IMR-90 (cell line): ENCODE measurements at regions not wholly inside any gene's neighbourhood (a gene's known extent, or its start where the extent isn't known, plus 50 kb on each side); places are given as distances from the start of the nearest gene placed in this dataset.

ENCODE experiments used
- ATAC-seq: fragments of 200-7000 bp; cut with Tn5 transposase; 2 replicates; pipeline ENCODE4 v1.9.1; 2020; ENCODE audit warnings: low read depth, mild to moderate bottlenecking, moderate library complexity
- BruUV-seq: library from RNA; stranded (reverse); fragments of 400-500 nt; replicated peaks from 2 replicates; lab custom pipeline; 2021; lab: Mats Ljungman, UMichigan
- CTCF ChIA-PET: fragments of 300-600 bp; formaldehyde crosslinking; extraction: SDS; loops from one replicate; lab custom pipeline; 2021; ENCODE audit warnings: antibody characterized with exemption; lab: Yijun Ruan, JAX
- POLR2A ChIA-PET: fragments of 300-600 bp; sonication (Branson Sonifier 250); formaldehyde crosslinking; loops from one replicate; lab custom pipeline; 2022; ENCODE audit warnings: antibody characterized with exemption; ENCODE audit not compliant: unreplicated experiment; lab: Charles Lee
- DNase-seq: peaks from one replicate; pipeline ENCODE4 v3.0.0; 2013
- H2AFZ ChIP-seq: replicated peaks from 2 replicates; pipeline ENCODE3; 2013; ENCODE audit warnings: low read length, mild to moderate bottlenecking; ENCODE audit not compliant: poor library complexity
- H2AK5ac ChIP-seq: 2 replicates; pipeline ENCODE4 v1.6.1; 2013; ENCODE audit warnings: low read depth, low read length, inconsistent platforms
- H2AK9ac ChIP-seq: replicated peaks from 2 replicates; pipeline ENCODE3; 2013; ENCODE audit warnings: mild to moderate bottlenecking, low read depth, low read length, moderate library complexity; ENCODE audit not compliant: poor library complexity
- H2BK120ac ChIP-seq: 2 replicates; pipeline ENCODE4 v1.6.1; 2013; ENCODE audit warnings: low read depth, low read length, inconsistent platforms
- H2BK15ac ChIP-seq: 3 replicates; pipeline ENCODE4 v1.6.1; 2013; ENCODE audit warnings: low read depth, low read length, inconsistent platforms
- H2BK20ac ChIP-seq: 2 replicates; pipeline ENCODE4 v1.6.1; 2013; ENCODE audit warnings: low read depth, mild to moderate bottlenecking, inconsistent platforms, low read length, moderate library complexity
- H2BK5ac ChIP-seq: 2 replicates; pipeline ENCODE4 v1.6.1; 2013; ENCODE audit warnings: mild to moderate bottlenecking, low read depth, low read length, inconsistent platforms; ENCODE audit not compliant: poor library complexity, severe bottlenecking
- H3K14ac ChIP-seq: replicated peaks from 2 replicates; pipeline ENCODE4 v1.6.1; 2013; ENCODE audit warnings: low read depth, low read length, inconsistent platforms
- H3K18ac ChIP-seq: 2 replicates; pipeline ENCODE4 v1.6.1; 2013; ENCODE audit warnings: low read depth, low read length, control low read depth
- H3K23ac ChIP-seq: 2 replicates; pipeline ENCODE4 v1.6.1; 2013; ENCODE audit warnings: low read depth, low read length, inconsistent platforms
- H3K27ac ChIP-seq: 2 replicates; pipeline ENCODE4 v1.5.1; 2013; ENCODE audit warnings: mild to moderate bottlenecking, control low read depth, low read length; ENCODE audit not compliant: insufficient read depth
- H3K27me3 ChIP-seq: 2 replicates; pipeline ENCODE4 v1.6.1; 2013; ENCODE audit warnings: low read length; ENCODE audit not compliant: control insufficient read depth, insufficient read depth
- H3K36me3 ChIP-seq: 2 replicates; pipeline ENCODE4 v1.6.1; 2013; ENCODE audit warnings: low read length, mixed read lengths; ENCODE audit not compliant: control insufficient read depth, insufficient read depth
- H3K4ac ChIP-seq: 2 replicates; pipeline ENCODE4 v1.6.1; 2013; ENCODE audit warnings: low read depth, low read length, inconsistent platforms
- H3K4me1 ChIP-seq: 2 replicates; pipeline ENCODE4 v1.6.1; 2013; ENCODE audit warnings: low read length, mixed read lengths; ENCODE audit not compliant: control insufficient read depth, insufficient read depth
- H3K4me2 ChIP-seq: 2 replicates; pipeline ENCODE4 v1.6.1; 2013; ENCODE audit warnings: low read depth, mild to moderate bottlenecking, control low read depth, low read length, moderate library complexity
- H3K4me3 ChIP-seq: 2 replicates; pipeline ENCODE4 v1.5.1; 2013; ENCODE audit warnings: low read depth, mild to moderate bottlenecking, control low read depth, low read length, moderate library complexity; ENCODE audit not compliant: insufficient read depth
- H3K56ac ChIP-seq: 2 replicates; pipeline ENCODE4 v1.6.1; 2013; ENCODE audit warnings: low read length, inconsistent platforms; ENCODE audit not compliant: insufficient read depth; ENCODE audit errors: extremely low read depth
- H3K79me1 ChIP-seq, 2 experiments: 2 replicates each; pipeline ENCODE4 v1.6.1; 2013; ENCODE audit warnings: low read length in 2 of 2, inconsistent platforms in 1 of 2, low read depth in 1 of 2
- H3K9ac ChIP-seq: 2 replicates; pipeline ENCODE4 v1.6.1; 2013; ENCODE audit warnings: low read depth, low read length, control low read depth
- H3K9me1 ChIP-seq: 2 replicates; pipeline ENCODE4 v1.6.1; 2013; ENCODE audit warnings: low read length, inconsistent platforms; ENCODE audit not compliant: insufficient read depth
- H3K9me3 ChIP-seq: 2 replicates; pipeline ENCODE4 v1.6.1; 2013; ENCODE audit warnings: low read length; ENCODE audit not compliant: control insufficient read depth, insufficient read depth
- H4K20me1 ChIP-seq: 2 replicates; pipeline ENCODE4 v1.6.1; 2013; ENCODE audit warnings: low read length, inconsistent platforms; ENCODE audit not compliant: insufficient read depth
- H4K5ac ChIP-seq: 2 replicates; pipeline ENCODE4 v1.6.1; 2013; ENCODE audit warnings: mild to moderate bottlenecking, low read depth, low read length, control low read depth
- H4K8ac ChIP-seq, 2 experiments: 2 replicates each; pipeline ENCODE4 v1.6.1; 2013; ENCODE audit warnings: low read depth in 2 of 2, low read length in 2 of 2, control low read depth in 1 of 2, inconsistent platforms in 1 of 2
- H4K91ac ChIP-seq: 2 replicates; pipeline ENCODE4 v1.6.1; 2013; ENCODE audit warnings: low read depth, low read length, inconsistent platforms; ENCODE audit not compliant: insufficient read depth
- BHLHE40 ChIP-seq: fragments of 150-350 bp; IDR thresholded peaks from 2 replicates; pipeline ENCODE4 v1.6.1; 2016; ENCODE audit warnings: mild to moderate bottlenecking, low read depth, low read length
- CEBPB ChIP-seq: IDR thresholded peaks from 2 replicates; pipeline ENCODE4 v1.6.1; 2012; ENCODE audit warnings: low read depth, low read length, improper control_type of control experiment
- CHD1 ChIP-seq: IDR thresholded peaks from 2 replicates; pipeline ENCODE4 v1.6.1; 2012; ENCODE audit warnings: low read depth, low read length, improper control_type of control experiment
- FOS ChIP-seq: fragments of 150-350 bp; IDR thresholded peaks from 2 replicates; pipeline ENCODE4 v1.6.1; 2016; ENCODE audit warnings: low read depth, low read length
- MAFK ChIP-seq: IDR thresholded peaks from 2 replicates; pipeline ENCODE4 v1.6.1; 2012; ENCODE audit warnings: low read depth, low read length, improper control_type of control experiment
- MAZ ChIP-seq: IDR thresholded peaks from 2 replicates; pipeline ENCODE4 v1.6.1; 2012; ENCODE audit warnings: low read depth, mild to moderate bottlenecking, low read length, improper control_type of control experiment, moderate library complexity, borderline replicate concordance
- POLR2A ChIP-seq: IDR thresholded peaks from 2 replicates; pipeline ENCODE4 v1.6.1; 2012; ENCODE audit warnings: mild to moderate bottlenecking, low read depth, low read length
- RAD21 ChIP-seq: IDR thresholded peaks from 2 replicates; pipeline ENCODE4 v1.6.1; 2012; ENCODE audit warnings: low read length, improper control_type of control experiment
- RCOR1 ChIP-seq: IDR thresholded peaks from 2 replicates; pipeline ENCODE4 v1.6.1; 2012; ENCODE audit warnings: mild to moderate bottlenecking, low read length, improper control_type of control experiment; ENCODE audit not compliant: insufficient replicate concordance
- RFX5 ChIP-seq: IDR thresholded peaks from 2 replicates; pipeline ENCODE4 v1.8.0; 2012; ENCODE audit warnings: low read depth, mild to moderate bottlenecking, low read length, moderate library complexity
- SMC3 ChIP-seq: fragments of 150-350 bp; IDR thresholded peaks from 2 replicates; pipeline ENCODE4 v1.6.1; 2016; ENCODE audit warnings: low read depth, mild to moderate bottlenecking, antibody characterized with exemption, low read length, moderate library complexity
- WGBS, 2 experiments: methylation state at CpG; one replicate each; pipeline versions ENCODE4 v1.1.5 to v1.1.7; 2013; ENCODE audit warnings: missing lambda C conversion rate in 2 of 2; ENCODE audit not compliant: insufficient read length in 1 of 2; ENCODE audit errors: extremely low coverage in 2 of 2; 5-methylcytosine and 5-hydroxymethylcytosine counted together
- dilution Hi-C: fragments of 300-500 bp; cut with HindIII; formaldehyde crosslinking; loops from one replicate; pipeline ENCODE4 v1.14.3; 2018; ENCODE audit warnings: low sequenced_read_pairs; ENCODE audit not compliant: unreplicated experiment
- in situ Hi-C: fragments of 300-500 bp; cut with MboI; formaldehyde crosslinking; loops from 3 replicates; pipeline ENCODE4 v1.14.3; 2019; ENCODE audit warnings: low sequenced_read_pairs, inconsistent platforms, mixed read lengths
- intact Hi-C: fragments of 100-400 bp; cut with micrococcal nuclease; formaldehyde crosslinking; loops from 2 replicates; pipeline ENCODE4 v1.10.0; 2022
- TF ChIP-seq, protein P1 (sequence below): conservative IDR thresholded peaks from 2 replicates; pipeline ENCODE4 v1.5.1; 2012; ENCODE audit warnings: mild to moderate bottlenecking, low read depth, low read length, improper control_type of control experiment
- TF ChIP-seq, protein P2 (sequence below): fragments of 150-350 bp; IDR thresholded peaks from 2 replicates; pipeline ENCODE4 v1.6.1; 2016; ENCODE audit warnings: low read depth, mild to moderate bottlenecking, low read length, moderate library complexity, borderline replicate concordance
- TF ChIP-seq, protein P3 (sequence below): fragments of 150-350 bp; IDR thresholded peaks from 2 replicates; pipeline ENCODE4 v1.6.1; 2017; ENCODE audit warnings: mild to moderate bottlenecking, antibody characterized with exemption, low read length, low read depth

DNA sequence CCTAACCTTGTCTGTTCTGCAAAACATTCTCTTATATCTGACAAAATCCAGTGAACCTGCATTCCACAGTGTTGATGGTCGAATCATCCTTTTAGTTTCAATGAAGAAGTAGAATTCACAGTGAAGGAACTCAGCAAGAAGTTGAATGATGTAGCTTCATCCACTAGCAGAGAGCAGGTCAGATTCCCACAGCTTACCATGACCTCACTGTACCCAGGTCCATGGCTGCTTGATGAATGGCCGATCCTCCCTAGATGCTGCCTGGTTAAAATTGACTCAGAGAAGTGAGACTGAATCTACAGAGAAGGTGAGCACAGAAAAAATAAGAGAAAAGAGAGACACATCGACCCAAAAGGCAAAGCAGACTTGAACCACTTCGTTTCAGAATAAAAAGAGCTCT, 906.0 kb upstream of the CHAC2 start:
- peak overlapping the region; percentile 16; the same call in 1 of the 2 replicates for H3K4ac ChIP-seq
- H3K9me3 ChIP-seq = no peaks in the 10 kb centered on the region
- ATAC-seq (no peak), DNase-seq (peak; percentile 24)
- in situ Hi-C loops = no loop called here
- no peaks in the 10 kb centered on the region for H3K9me1 ChIP-seq
- H3K4me3 ChIP-seq = no peak overlapping the region
- H3K27ac ChIP-seq = no peak overlapping the region
- H4K8ac ChIP-seq = no peak overlapping the region
- no peak overlapping the region for H2BK20ac ChIP-seq
- H2AK5ac ChIP-seq = no peak overlapping the region
- peaks cover 3% of the 10 kb centered on the region for H3K4me1 ChIP-seq
- no peak overlapping the region for H3K9ac ChIP-seq
- H2BK120ac ChIP-seq = 0 out of 2 replicates have a peak overlapping the region, but pooled peaks have one; percentile 3
- H3K79me1 ChIP-seq = no peaks in the 10 kb centered on the region
- BruUV-seq = no TSS peak
- no CpG with 5 or more reads among the region's 4 CpGs for WGBS, 2 experiments
- CTCF ChIA-PET = no interaction called here
- H3K18ac ChIP-seq = peak overlapping the region; percentile 9; the same call in 1 of the 2 replicates
- H3K14ac ChIP-seq = no peak overlapping the region
- no peak overlapping the region for H2AFZ ChIP-seq
- POLR2A ChIA-PET = no interaction called here
- no peaks in the 10 kb centered on the region for H4K20me1 ChIP-seq
- H3K4me2 ChIP-seq = no peak overlapping the region
- no peaks in the 10 kb centered on the region for H3K27me3 ChIP-seq
- no peak overlapping the region for H3K23ac ChIP-seq
- dilution Hi-C loops = no loop called here
- H2BK15ac ChIP-seq = peak overlapping the region; percentile 61; the same call in 2 of the 3 replicates
- TF ChIP-seq BHLHE40 (no peak), CHD1 (no peak), POLR2A (no peak), RFX5 (no peak), FOS (no peak), RCOR1 (no peak), CEBPB (no peak), RAD21 (no peak), MAZ (no peak), MAFK (no peak), SMC3 (no peak)
- TF ChIP-seq, protein P1, sequence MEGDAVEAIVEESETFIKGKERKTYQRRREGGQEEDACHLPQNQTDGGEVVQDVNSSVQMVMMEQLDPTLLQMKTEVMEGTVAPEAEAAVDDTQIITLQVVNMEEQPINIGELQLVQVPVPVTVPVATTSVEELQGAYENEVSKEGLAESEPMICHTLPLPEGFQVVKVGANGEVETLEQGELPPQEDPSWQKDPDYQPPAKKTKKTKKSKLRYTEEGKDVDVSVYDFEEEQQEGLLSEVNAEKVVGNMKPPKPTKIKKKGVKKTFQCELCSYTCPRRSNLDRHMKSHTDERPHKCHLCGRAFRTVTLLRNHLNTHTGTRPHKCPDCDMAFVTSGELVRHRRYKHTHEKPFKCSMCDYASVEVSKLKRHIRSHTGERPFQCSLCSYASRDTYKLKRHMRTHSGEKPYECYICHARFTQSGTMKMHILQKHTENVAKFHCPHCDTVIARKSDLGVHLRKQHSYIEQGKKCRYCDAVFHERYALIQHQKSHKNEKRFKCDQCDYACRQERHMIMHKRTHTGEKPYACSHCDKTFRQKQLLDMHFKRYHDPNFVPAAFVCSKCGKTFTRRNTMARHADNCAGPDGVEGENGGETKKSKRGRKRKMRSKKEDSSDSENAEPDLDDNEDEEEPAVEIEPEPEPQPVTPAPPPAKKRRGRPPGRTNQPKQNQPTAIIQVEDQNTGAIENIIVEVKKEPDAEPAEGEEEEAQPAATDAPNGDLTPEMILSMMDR = no peak
- TF ChIP-seq, protein P2, sequence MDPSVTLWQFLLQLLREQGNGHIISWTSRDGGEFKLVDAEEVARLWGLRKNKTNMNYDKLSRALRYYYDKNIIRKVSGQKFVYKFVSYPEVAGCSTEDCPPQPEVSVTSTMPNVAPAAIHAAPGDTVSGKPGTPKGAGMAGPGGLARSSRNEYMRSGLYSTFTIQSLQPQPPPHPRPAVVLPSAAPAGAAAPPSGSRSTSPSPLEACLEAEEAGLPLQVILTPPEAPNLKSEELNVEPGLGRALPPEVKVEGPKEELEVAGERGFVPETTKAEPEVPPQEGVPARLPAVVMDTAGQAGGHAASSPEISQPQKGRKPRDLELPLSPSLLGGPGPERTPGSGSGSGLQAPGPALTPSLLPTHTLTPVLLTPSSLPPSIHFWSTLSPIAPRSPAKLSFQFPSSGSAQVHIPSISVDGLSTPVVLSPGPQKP = no peak
- TF ChIP-seq, protein P3, sequence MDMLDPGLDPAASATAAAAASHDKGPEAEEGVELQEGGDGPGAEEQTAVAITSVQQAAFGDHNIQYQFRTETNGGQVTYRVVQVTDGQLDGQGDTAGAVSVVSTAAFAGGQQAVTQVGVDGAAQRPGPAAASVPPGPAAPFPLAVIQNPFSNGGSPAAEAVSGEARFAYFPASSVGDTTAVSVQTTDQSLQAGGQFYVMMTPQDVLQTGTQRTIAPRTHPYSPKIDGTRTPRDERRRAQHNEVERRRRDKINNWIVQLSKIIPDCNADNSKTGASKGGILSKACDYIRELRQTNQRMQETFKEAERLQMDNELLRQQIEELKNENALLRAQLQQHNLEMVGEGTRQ = no peak
- H2BK5ac ChIP-seq = no peak overlapping the region
- no peak overlapping the region for H4K91ac ChIP-seq
- no peaks in the 10 kb centered on the region for H3K36me3 ChIP-seq
- intact Hi-C loops = no loop called here
- no peak overlapping the region for H3K56ac ChIP-seq
- H2AK9ac ChIP-seq = no peak overlapping the region
- no peak overlapping the region for H4K5ac ChIP-seq
